ENCODE measurements at regions not wholly inside any gene's neighbourhood (a gene's known extent, or its start where the extent isn't known, plus 50 kb on each side); places are given as distances from the start of the nearest gene placed in this dataset.

DNA sequence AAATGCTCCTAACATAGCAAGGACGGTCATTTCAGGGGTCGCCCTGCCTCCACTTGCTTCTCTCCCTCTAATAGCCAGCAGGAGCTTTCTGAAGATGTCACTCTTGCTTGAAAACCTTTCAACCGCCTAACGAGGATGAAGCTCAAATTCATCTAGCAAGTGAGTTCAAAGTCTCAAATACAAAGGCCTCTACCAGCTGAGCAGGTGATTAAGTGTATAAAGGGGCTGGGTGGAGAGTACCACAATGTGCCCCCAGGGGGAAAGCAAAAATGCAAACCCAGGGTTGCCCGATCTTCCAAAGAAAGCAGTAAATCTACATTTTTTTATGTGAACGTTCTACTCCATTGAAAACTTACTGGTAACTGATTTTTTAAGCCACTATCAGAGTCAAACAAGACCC lies 50.4 kb upstream of the GRIP2 start:
- DNase-seq, result no peak

DNA sequence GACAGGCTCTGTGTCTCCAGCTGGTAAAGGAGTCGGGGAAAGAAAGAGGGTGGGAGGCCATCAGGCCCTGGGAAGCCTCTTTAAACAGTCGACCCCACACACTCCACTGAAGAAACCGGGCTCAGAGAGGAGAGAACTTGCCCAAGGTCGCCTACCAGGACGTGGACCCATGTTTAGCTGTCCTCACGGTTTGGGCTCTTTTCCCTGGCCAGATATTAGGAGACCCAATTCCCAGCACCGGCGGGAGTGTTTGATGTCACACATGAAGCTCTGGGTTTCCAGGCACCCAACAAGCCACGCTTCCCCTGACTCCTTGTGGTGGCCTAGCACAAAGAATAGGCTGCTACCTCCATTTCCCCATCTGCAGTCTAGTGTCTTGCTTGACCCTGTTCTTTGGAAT lies 52.2 kb upstream of the GRIP2 start:
- DNase-seq, result no peak

DNA sequence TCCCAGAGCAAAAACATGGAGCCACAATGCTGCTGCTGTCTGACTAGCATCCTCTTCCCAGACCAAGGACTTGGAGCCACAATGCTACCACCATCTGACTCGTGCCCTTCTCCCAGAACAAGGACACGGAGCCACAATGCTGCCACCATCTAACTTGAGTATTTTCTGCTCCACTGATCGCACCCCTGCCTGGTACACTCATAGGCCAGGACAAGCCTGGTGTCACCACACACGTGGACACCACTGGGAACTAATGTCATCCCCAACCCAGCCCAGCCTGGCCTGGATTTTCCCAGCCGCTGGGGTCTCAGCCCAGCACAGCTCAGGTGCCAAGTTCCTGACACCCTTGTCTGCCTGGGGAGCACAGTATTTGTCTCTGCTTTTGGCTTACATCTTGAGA lies 52.7 kb upstream of the GRIP2 start:
- no peak for DNase-seq

DNA sequence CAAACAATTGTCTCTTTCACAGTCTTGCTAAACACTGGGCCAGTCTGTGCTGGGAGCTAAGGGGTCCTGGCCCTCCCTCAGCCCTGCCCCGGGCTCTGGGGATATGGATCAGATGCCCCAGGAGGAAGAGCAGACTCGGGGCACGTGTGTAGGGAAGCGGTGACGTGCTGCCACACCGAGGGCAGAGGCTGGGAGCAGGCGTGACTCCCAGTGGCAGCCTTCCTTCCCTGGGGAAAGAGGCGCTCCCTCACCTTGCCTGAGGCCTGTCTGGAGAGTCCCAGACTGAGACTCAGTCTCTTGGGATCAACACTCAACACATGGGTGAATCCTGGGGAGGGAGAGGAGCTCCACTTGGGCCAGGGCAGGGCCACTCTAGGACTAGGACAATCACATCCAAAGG lies 54.1 kb upstream of the GRIP2 start:
- no peak for DNase-seq

DNA sequence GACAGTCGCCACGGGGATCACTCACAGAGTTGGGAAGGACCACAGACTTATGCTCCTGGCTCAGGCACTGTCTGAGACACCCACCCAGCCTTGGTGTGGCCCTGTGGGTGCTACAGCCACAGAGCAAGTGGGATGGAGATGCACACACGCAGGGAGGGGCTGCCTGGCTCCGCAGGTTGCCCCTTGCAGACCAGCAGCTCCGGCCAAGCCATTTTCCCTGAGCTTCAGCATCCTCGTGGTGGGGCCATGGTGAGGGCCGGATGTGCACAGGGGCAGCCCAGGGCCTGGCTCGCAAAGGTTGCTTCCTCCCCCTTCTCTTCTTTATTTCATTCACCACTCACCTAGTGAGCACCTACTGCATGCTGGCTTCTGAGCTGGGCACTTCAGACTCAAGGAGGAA lies 55.4 kb upstream of the GRIP2 start:
- no peak for DNase-seq

DNA sequence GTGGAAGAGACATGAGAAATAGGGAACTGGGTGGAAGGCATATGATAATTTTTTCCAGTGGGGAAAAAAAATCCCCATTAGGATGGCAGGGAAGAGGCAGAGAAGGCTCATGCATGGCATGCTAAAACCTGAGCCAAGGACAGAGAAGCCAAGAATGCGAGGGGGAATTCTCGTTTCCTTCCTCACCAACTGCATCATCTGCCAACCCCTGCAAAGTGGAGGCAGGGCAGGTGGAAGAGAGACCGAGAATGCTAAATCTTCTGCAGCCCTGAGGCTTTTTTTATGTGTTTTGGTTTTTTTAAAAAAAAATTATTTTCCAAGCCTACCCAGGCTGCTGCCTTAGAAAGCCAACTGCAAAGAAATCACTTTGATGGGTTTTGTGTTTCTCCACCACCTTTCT lies 54.3 kb upstream of the CCDC174 start:
- DNase-seq, result no peak

DNA sequence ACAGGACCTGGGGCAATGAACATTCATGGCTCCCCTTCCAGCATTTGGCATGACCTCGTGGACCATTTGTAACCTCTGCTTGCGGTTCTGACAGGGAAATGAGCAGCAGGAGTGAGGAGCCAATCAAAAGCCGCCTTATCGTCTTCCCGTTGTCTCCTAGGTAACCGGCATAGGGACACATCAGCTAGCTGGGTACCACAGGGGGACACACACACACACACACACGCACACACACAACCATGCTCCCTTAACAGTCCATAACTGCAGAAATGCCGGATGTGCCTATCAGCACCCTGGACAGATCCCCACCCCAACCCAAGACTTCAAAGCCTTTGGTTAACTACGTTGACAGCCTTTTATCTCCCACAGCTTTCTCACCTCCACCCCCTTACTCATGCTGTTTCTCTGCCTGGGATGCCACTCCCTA lies 53.4 kb upstream of the CCDC174 start:
- peak; percentile 13 for DNase-seq

DNA sequence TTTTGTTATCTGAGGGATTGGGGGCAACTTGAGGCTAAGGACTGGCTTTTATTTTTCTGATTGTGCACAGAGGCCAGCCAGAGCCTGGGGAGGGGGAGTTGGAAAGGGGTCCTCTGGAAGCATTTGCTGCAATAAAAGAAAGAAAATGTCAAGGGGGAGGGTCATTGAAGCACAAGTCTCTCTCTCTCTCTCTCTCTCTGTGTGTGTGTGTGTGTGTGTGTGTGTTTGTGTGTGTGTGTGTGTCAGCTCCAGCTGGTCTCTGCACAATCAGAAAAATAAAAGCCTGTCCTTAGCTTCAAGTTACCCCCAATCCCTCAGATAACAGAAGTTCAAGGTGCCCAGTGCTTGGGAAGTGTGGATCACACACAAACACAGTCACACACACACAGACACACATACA lies 52.1 kb upstream of the CCDC174 start:
- DNase-seq, result no peak

DNA sequence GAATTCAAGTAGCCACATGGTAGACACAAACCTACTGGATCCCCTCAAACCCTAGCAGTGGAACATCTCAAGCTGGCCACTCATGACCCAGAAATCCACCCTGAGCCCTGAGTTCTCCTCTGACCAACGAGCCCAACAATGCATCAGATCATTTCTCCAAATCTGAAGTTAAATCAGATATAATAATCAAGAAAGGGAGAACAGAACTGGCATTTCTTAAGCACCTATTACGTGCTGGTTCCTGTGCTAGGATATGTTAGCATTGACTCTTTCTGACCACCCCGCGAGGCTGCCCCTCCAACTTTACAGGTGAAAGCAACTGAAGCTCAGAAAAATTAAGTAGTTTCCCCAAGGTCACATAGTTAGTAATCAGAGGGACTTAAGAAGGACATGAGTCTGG lies 51.5 kb upstream of the CCDC174 start:
- DNase-seq, result no peak

DNA sequence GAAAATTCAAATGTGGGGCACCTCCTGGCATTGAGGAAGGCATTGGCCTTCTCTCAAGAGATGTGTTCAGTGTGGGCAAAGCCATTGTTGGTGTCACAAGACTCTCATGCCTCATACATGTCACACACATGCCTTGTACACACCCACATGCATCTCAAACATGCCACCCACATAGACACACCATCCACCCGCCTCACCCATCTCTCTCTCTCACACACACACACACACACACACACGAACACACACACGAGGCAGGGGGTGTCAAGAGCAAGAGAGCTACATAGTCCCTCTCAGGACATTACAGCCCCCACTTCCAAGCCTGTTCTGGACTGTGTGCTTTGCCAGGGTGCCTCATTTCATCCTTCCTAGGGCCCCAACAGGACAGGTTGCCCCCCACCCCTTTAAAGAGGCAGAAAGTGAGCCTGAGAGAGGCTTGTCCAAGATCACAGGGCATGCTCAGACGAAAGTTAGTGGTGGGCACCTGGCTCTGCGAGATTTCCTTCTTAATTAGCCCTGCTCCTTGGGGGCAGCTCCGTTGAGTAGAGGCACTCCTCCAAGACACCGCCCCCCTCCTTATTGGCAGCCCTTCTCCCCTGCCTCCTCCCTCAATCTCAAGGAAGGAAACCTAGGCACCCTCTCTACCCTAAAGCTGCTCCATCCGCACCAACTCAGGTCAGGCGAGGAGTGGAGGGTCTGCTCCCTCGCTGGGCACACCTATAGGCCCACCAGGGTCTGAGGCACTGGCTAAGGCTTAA lies 50.5 kb upstream of the CCDC174 start:
- DNase-seq, result no peak

DNA sequence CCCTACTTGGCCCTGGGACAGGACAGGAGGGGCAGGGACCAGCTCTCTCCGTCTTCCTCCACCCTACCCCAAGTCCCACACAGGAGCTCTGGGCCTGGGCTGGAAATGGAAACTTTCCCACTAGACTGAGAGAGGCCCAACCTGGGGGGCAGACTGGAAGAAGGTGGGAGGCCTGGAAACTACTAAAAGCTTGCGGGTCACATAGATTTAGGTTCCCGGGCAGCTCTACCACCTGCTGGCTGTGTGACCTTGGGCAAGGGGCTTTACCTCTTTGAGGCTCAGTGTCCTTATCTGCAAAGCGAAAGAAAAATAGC lies 49.9 kb upstream of the CCDC174 start:
- no peak for DNase-seq

Data from effector CD4-positive, alpha-beta T cell (primary cell).